GM23338 (cell line): ENCODE measurements at regions not wholly inside any gene's neighbourhood (a gene's known extent, or its start where the extent isn't known, plus 50 kb on each side); places are given as distances from the start of the nearest gene placed in this dataset.

Experiments used
- CREB1 ChIP-seq: fragments of 250-450 bp; sonication (Bioruptor Pico); IDR thresholded peaks from 2 replicates; pipeline ENCODE4 v1.5.0; 2020; ENCODE audit warnings: low read depth, mild to moderate bottlenecking, moderate library complexity
- CTCF ChIP-seq, 2 experiments: fragments of 200-600 bp in 1 of 2; sonication (generic) in 1 of 2; conservative IDR thresholded peaks; 2 replicates each; pipeline versions ENCODE4 v1.5.1 to v1.6.1; 2016 to 2017; ENCODE audit warnings: antibody characterized with exemption in 2 of 2, low read depth in 2 of 2, mild to moderate bottlenecking in 2 of 2, moderate library complexity in 1 of 2
- EZH2 ChIP-seq: fragments of 200-600 bp; sonication (generic); IDR thresholded peaks from one replicate; pipeline ENCODE4 v1.8.0; 2017; ENCODE audit warnings: antibody characterized with exemption, mild to moderate bottlenecking, low read depth; ENCODE audit not compliant: unreplicated experiment
- EZH2phosphoT487 ChIP-seq: fragments of 200-600 bp; sonication (generic); IDR thresholded peaks from one replicate; pipeline ENCODE4 v1.8.1; 2018; ENCODE audit warnings: antibody characterized with exemption; ENCODE audit not compliant: unreplicated experiment
- JUNB ChIP-seq: IDR thresholded peaks from one replicate; pipeline ENCODE4 v1.6.1; 2016; ENCODE audit warnings: antibody characterized with exemption; ENCODE audit not compliant: unreplicated experiment
- NANOG ChIP-seq: IDR thresholded peaks from 2 replicates; pipeline ENCODE4 v1.6.1; 2016; ENCODE audit warnings: antibody characterized with exemption, borderline replicate concordance
- POLR2AphosphoS5 ChIP-seq: IDR thresholded peaks from 2 replicates; pipeline ENCODE4 v1.6.1; 2016; ENCODE audit warnings: antibody characterized with exemption, low read depth
- REST ChIP-seq: IDR thresholded peaks from one replicate; pipeline ENCODE4 v1.6.1; 2018; ENCODE audit warnings: antibody characterized with exemption; ENCODE audit not compliant: unreplicated experiment
- STAT1 ChIP-seq: IDR thresholded peaks from one replicate; pipeline ENCODE4 v1.6.1; 2016; ENCODE audit warnings: antibody characterized with exemption; ENCODE audit not compliant: unreplicated experiment
- ZNF462 ChIP-seq: fragments of 250-450 bp; sonication (Bioruptor Pico); IDR thresholded peaks from 2 replicates; pipeline ENCODE4 v1.5.0; 2020; ENCODE audit warnings: mild to moderate bottlenecking, moderate library complexity

GRCh38 chr4:125428832-125429231 is 114.1 kb downstream of the FAT4 start:
- no peak for TF ChIP-seq EZH2
- TF ChIP-seq EZH2phosphoT487 = no peak
- no peak for TF ChIP-seq CTCF (conservative IDR thresholded peaks at IDR 0.05; ENCODE audit: low read depth in 2 of 2)
- no peak for TF ChIP-seq POLR2AphosphoS5
- TF ChIP-seq REST = no peak
- no peak for TF ChIP-seq JUNB
- TF ChIP-seq STAT1 = no peak
- no peak for TF ChIP-seq NANOG
- no peak for TF ChIP-seq CREB1
- TF ChIP-seq ZNF462 (CRISPR knock-in tag) = no peak
